GM12878 (cell line): ENCODE measurements at regions not wholly inside any gene's neighbourhood (a gene's known extent, or its start where the extent isn't known, plus 50 kb on each side); places are given as distances from the start of the nearest gene placed in this dataset.

Source experiments
- ATAC-seq: fragments of 200-7000 bp; cut with Tn5 transposase; 3 replicates; pipeline ENCODE4 v1.9.1; 2020; ENCODE audit warnings: mild to moderate bottlenecking, moderate library complexity
- BruUV-seq: library from RNA; stranded (reverse); fragments of 400-500 nt; replicated peaks from 2 replicates; lab custom pipeline; 2021; lab: Mats Ljungman, UMichigan
- CTCF ChIA-PET: fragments of 300-600 bp; sonication (Branson Sonifier 250); formaldehyde crosslinking; extraction: SDS; loops from one replicate; lab custom pipeline; 2021; ENCODE audit warnings: inconsistent platforms; lab: Yijun Ruan, JAX
- POLR2A ChIA-PET: fragments of 350-600 bp; formaldehyde crosslinking; extraction: SDS; loops from one replicate; lab custom pipeline; 2021; ENCODE audit warnings: inconsistent platforms; lab: Charles Lee
- RAD21 ChIA-PET: fragments of 300-600 bp; sonication (Branson Sonifier 250); formaldehyde crosslinking; loops from one replicate; lab custom pipeline; 2023; ENCODE audit warnings: antibody characterized with exemption; ENCODE audit not compliant: unreplicated experiment; lab: Charles Lee
- SMC1A ChIA-PET: fragments of 300-600 bp; sonication (Branson Sonifier 250); formaldehyde crosslinking; loops from one replicate; lab custom pipeline; 2023; ENCODE audit not compliant: unreplicated experiment, uncharacterized antibody; lab: Charles Lee
- DNase-seq: peaks from one replicate; pipeline ENCODE4 v3.0.0-alpha.2; 2011; ENCODE audit warnings: low read depth, low spot score
- FAIRE-seq: peaks from 3 replicates; lab custom pipeline; 2011; peaks lifted over from hg19 to GRCh38; lab: Jason Lieb, UNC
- H2AFZ ChIP-seq: 2 replicates; pipeline ENCODE4 v1.6.0; 2011; ENCODE audit warnings: low read depth, low read length, control low read depth; ENCODE audit not compliant: control insufficient read depth
- H3K27ac ChIP-seq: 2 replicates; pipeline ENCODE4 v1.5.1; 2011; ENCODE audit warnings: control low read depth; ENCODE audit not compliant: control insufficient read depth, insufficient read depth
- H3K27me3 ChIP-seq, 2 experiments: replicated peaks in 1 of 2; 2 replicates each; pipeline versions ENCODE4 v1.6.0 to v1.6.1; 2011; ENCODE audit warnings: low read length in 1 of 2; ENCODE audit not compliant: control insufficient read depth in 2 of 2, insufficient read depth in 2 of 2
- H3K36me3 ChIP-seq, 2 experiments: 2 replicates each; pipeline ENCODE4 v1.5.1; 2011; ENCODE audit warnings: low read length in 1 of 2; ENCODE audit not compliant: control insufficient read depth in 2 of 2, insufficient read depth in 2 of 2
- H3K4me1 ChIP-seq: 2 replicates; pipeline ENCODE4 v1.6.1; 2011; ENCODE audit warnings: mild to moderate bottlenecking, low read length, moderate library complexity, mixed read lengths; ENCODE audit not compliant: control insufficient read depth, insufficient read depth
- H3K4me2 ChIP-seq: 2 replicates; pipeline ENCODE4 v1.6.0; 2011; ENCODE audit warnings: control low read depth; ENCODE audit not compliant: control insufficient read depth, insufficient read depth
- H3K4me3 ChIP-seq: fragments of 200-600 bp; sonication (generic); 2 replicates; pipeline ENCODE4 v1.5.1; 2016
- H3K79me2 ChIP-seq: 2 replicates; pipeline ENCODE4 v1.6.0; 2011; ENCODE audit warnings: low read length; ENCODE audit not compliant: control insufficient read depth, insufficient read depth
- H3K9ac ChIP-seq: 2 replicates; pipeline ENCODE4 v1.8.0; 2011; ENCODE audit warnings: low read length, control low read depth, mixed read lengths; ENCODE audit not compliant: control insufficient read depth, insufficient read depth
- H3K9me3 ChIP-seq: replicated peaks from 3 replicates; pipeline ENCODE4 v1.5.1; 2011; ENCODE audit warnings: mild to moderate bottlenecking, low read length; ENCODE audit not compliant: control insufficient read depth, insufficient read depth
- H4K20me1 ChIP-seq: 2 replicates; pipeline ENCODE4 v1.6.0; 2011; ENCODE audit not compliant: control insufficient read depth, insufficient read depth
- CHD2 ChIP-seq: IDR thresholded peaks from 2 replicates; pipeline ENCODE4 v1.6.1; 2011; ENCODE audit warnings: low read depth, low read length, improper control_type of control experiment, borderline replicate concordance
- CHD4 ChIP-seq: fragments of 200-600 bp; sonication (generic); IDR thresholded peaks from 2 replicates; pipeline ENCODE4 v1.6.1; 2016; ENCODE audit warnings: mild to moderate bottlenecking
- CREM ChIP-seq: IDR thresholded peaks from 2 replicates; pipeline ENCODE4 v1.6.1; 2014; ENCODE audit warnings: antibody characterized with exemption, low read depth
- E4F1 ChIP-seq: fragments of 450-650 bp; IDR thresholded peaks from 2 replicates; pipeline ENCODE4 v1.6.1; 2018; ENCODE audit warnings: borderline replicate concordance, mild to moderate bottlenecking; ENCODE audit not compliant: partially characterized antibody
- MAX ChIP-seq: IDR thresholded peaks from 2 replicates; pipeline ENCODE4 v1.6.1; 2012; ENCODE audit warnings: low read depth, low read length, improper control_type of control experiment
- MEF2A ChIP-seq: IDR thresholded peaks from 2 replicates; pipeline ENCODE4 v1.6.1; 2011; ENCODE audit warnings: low read depth, mild to moderate bottlenecking, low read length, moderate library complexity; ENCODE audit not compliant: insufficient read depth
- MYB ChIP-seq: fragments of 150-350 bp; IDR thresholded peaks from 2 replicates; pipeline ENCODE4 v1.6.1; 2014; ENCODE audit warnings: mild to moderate bottlenecking, low read depth, low read length, borderline replicate concordance
- PML ChIP-seq: IDR thresholded peaks from 2 replicates; pipeline ENCODE4 v1.6.1; 2012; ENCODE audit warnings: low read length, inconsistent platforms
- RFX5 ChIP-seq: IDR thresholded peaks from 2 replicates; pipeline ENCODE4 v1.6.1; 2011; ENCODE audit warnings: low read depth, low read length, improper control_type of control experiment
- SMC3 ChIP-seq: IDR thresholded peaks from 2 replicates; pipeline ENCODE4 v1.6.1; 2011; ENCODE audit warnings: low read length, improper control_type of control experiment, borderline replicate concordance
- ZBTB4 ChIP-seq: fragments of 450-650 bp; formaldehyde crosslinking; IDR thresholded peaks from 2 replicates; pipeline ENCODE4 v1.4.0; 2022; ENCODE audit warnings: mild to moderate bottlenecking, moderate library complexity
- ZNF592 ChIP-seq: fragments of 450-650 bp; IDR thresholded peaks from 2 replicates; pipeline ENCODE4 v1.6.1; 2017; ENCODE audit warnings: mild to moderate bottlenecking, moderate library complexity
- WGBS: methylation state at CpG from one replicate; pipeline ENCODE4 v1.1.6; 2016; ENCODE audit warnings: low lambda C conversion rate; ENCODE audit not compliant: insufficient replicate concordance, insufficient coverage; ENCODE audit errors: missing lambda C conversion rate; 5-methylcytosine and 5-hydroxymethylcytosine counted together
- in situ Hi-C: fragments of 300-500 bp; cut with MboI; formaldehyde crosslinking; loops from 9 replicates; pipeline ENCODE4 v1.14.3; 2018; ENCODE audit warnings: mixed read lengths
- intact Hi-C: fragments of 100-400 bp; cut with micrococcal nuclease; formaldehyde crosslinking; loops from one replicate; pipeline ENCODE4 v1.14.2; 2022; ENCODE audit not compliant: unreplicated experiment

- DNase-seq (no peak), ATAC-seq (no peak), FAIRE-seq (no peak)
- H3K27ac ChIP-seq: no peak overlapping the region
- ChIA-PET SMC1A (no interaction called here), RAD21 (interaction anchor here (1.5 kb wide), 1 partner anchor 51 kb away, joined by 3 read pairs; the partner anchor contains the start of gene C1GALT1), POLR2A (no interaction called here), CTCF (no interaction called here)
- H3K4me2 ChIP-seq: no peak overlapping the region
- H3K4me3 ChIP-seq: no peak overlapping the region
- no TSS peak for BruUV-seq
- H3K79me2 ChIP-seq: no peaks in the 10 kb centered on the region
- H3K27me3 ChIP-seq: no peaks in the 10 kb centered on the region
- no peaks in the 10 kb centered on the region for H3K4me1 ChIP-seq
- no peaks in the 10 kb centered on the region for H3K9me3 ChIP-seq
- in situ Hi-C loops (no loop called here), intact Hi-C loops (no loop called here)
- WGBS: 100% methylated on average over 1 of the region's 1 CpG
- no peaks in the 10 kb centered on the region for H3K36me3 ChIP-seq
- no peak overlapping the region for H3K9ac ChIP-seq
- no peaks in the 10 kb centered on the region for H4K20me1 ChIP-seq
- H2AFZ ChIP-seq: no peak overlapping the region
- TF ChIP-seq MAX (no peak), MEF2A (no peak), ZNF592 (no peak), CHD4 (no peak), RFX5 (no peak), ZBTB4 (CRISPR knock-in tag) (no peak), PML (no peak), CHD2 (no peak), MYB (no peak), E4F1 (no peak), CREM (no peak), SMC3 (no peak)
Measured at GRCh38 chr7:7131273-7131672, 51.1 kb upstream of the C1GALT1 start.
